HuH-7 (cell line): ENCODE measurements at regions not wholly inside any gene's neighbourhood (a gene's known extent, or its start where the extent isn't known, plus 50 kb on each side); places are given as distances from the start of the nearest gene placed in this dataset.
"Not testable (repeated sequence)": the region's sequence is repeated elsewhere in the genome, so short reads cannot be mapped to it uniquely, and the experiment has no call there.

ENCODE experiments used
- DNase-seq: peaks from one replicate; pipeline ENCODE4 v3.0.0; 2011; ENCODE audit warnings: low spot score

GRCh38 chr3:74131546-74132328, 482.7 kb downstream of the CNTN3 start:
- not testable (repeated sequence) for DNase-seq

GRCh38 chr3:74129611-74130010, 484.8 kb downstream of the CNTN3 start:
- DNase-seq: no peak

GRCh38 chr3:74129056-74129455, 485.4 kb downstream of the CNTN3 start:
- no peak for DNase-seq

GRCh38 chr3:74127256-74127655, 487.2 kb downstream of the CNTN3 start:
- no peak for DNase-seq

- DNase-seq: no peak
Measured at GRCh38 chr3:74124782-74125181, 489.7 kb downstream of the CNTN3 start.

- DNase-seq: no peak
Measured at GRCh38 chr3:74122281-74122680, 492.2 kb downstream of the CNTN3 start.

GRCh38 chr3:74121761-74122160, 492.7 kb downstream of the CNTN3 start:
- no peak for DNase-seq

GRCh38 chr3:74119221-74119620, 494.5 kb upstream of the PDZRN3 start:
- no peak for DNase-seq

GRCh38 chr3:74115906-74116305, 491.2 kb upstream of the PDZRN3 start:
- no peak for DNase-seq

GRCh38 chr3:74107451-74107850, 482.7 kb upstream of the PDZRN3 start:
- no peak for DNase-seq

- DNase-seq: no peak
Measured at GRCh38 chr3:74106925-74107324, 482.2 kb upstream of the PDZRN3 start.

- no peak for DNase-seq
Measured at GRCh38 chr3:74091204-74091603, 466.5 kb upstream of the PDZRN3 start.

GRCh38 chr3:74089814-74090213, 465.1 kb upstream of the PDZRN3 start:
- DNase-seq: no peak

- DNase-seq: no peak
Measured at GRCh38 chr3:74080056-74080461, 455.3 kb upstream of the PDZRN3 start.

GRCh38 chr3:74075241-74075640, 450.5 kb upstream of the PDZRN3 start:
- DNase-seq: no peak

- no peak for DNase-seq
Measured at GRCh38 chr3:74074700-74075099, 450.0 kb upstream of the PDZRN3 start.

- DNase-seq: no peak
Measured at GRCh38 chr3:74067296-74067695, 442.6 kb upstream of the PDZRN3 start.

- no peak for DNase-seq
Measured at GRCh38 chr3:74066456-74066855, 441.7 kb upstream of the PDZRN3 start.

- DNase-seq: no peak
Measured at GRCh38 chr3:74059923-74060600, 435.3 kb upstream of the PDZRN3 start.

- DNase-seq: no peak
Measured at GRCh38 chr3:74059301-74059922, 434.7 kb upstream of the PDZRN3 start.

- no peak for DNase-seq
Measured at GRCh38 chr3:74057169-74057568, 432.4 kb upstream of the PDZRN3 start.

GRCh38 chr3:74055061-74055460, 430.3 kb upstream of the PDZRN3 start:
- no peak for DNase-seq

- DNase-seq: no peak
Measured at GRCh38 chr3:74054566-74054965, 429.8 kb upstream of the PDZRN3 start.
